Karpas-422 (cell line): ENCODE measurements at regions not wholly inside any gene's neighbourhood (a gene's known extent, or its start where the extent isn't known, plus 50 kb on each side); places are given as distances from the start of the nearest gene placed in this dataset.

Source experiments
- DNase-seq: peaks from one replicate; pipeline ENCODE4 v3.0.0-alpha.2; 2015
- H2AFZ ChIP-seq: fragments of 200-600 bp; sonication (generic); 2 replicates; pipeline ENCODE4 v1.6.1; 2014; ENCODE audit warnings: antibody characterized with exemption, low read length, mixed read lengths
- H3K27ac ChIP-seq: fragments of 200-600 bp; sonication (generic); 2 replicates; pipeline ENCODE4 v1.5.1; 2014; ENCODE audit warnings: mild to moderate bottlenecking, low read length, moderate library complexity
- H3K27me3 ChIP-seq: fragments of 200-600 bp; sonication (generic); 2 replicates; pipeline ENCODE4 v1.6.1; 2014; ENCODE audit warnings: low read length, mixed read lengths
- H3K36me3 ChIP-seq: fragments of 200-600 bp; sonication (generic); 2 replicates; pipeline ENCODE4 v1.6.1; 2014; ENCODE audit warnings: low read length, mixed read lengths; ENCODE audit not compliant: insufficient read depth
- H3K4me1 ChIP-seq: fragments of 200-600 bp; sonication (generic); 2 replicates; pipeline ENCODE4 v1.6.1; 2014; ENCODE audit warnings: mild to moderate bottlenecking, low read length, mixed read lengths
- H3K4me2 ChIP-seq: fragments of 200-600 bp; sonication (generic); 2 replicates; pipeline ENCODE4 v1.6.1; 2014; ENCODE audit warnings: low read length, low read depth, mild to moderate bottlenecking; ENCODE audit not compliant: poor library complexity, severe bottlenecking
- H3K4me3 ChIP-seq: fragments of 200-600 bp; sonication (generic); 2 replicates; pipeline ENCODE4 v1.5.1; 2014; ENCODE audit warnings: mild to moderate bottlenecking, antibody characterized with exemption, low read length, mixed read lengths
- H3K79me2 ChIP-seq: fragments of 200-600 bp; sonication (generic); 2 replicates; pipeline ENCODE4 v1.6.1; 2014; ENCODE audit warnings: mild to moderate bottlenecking, low read length, mixed read lengths
- H3K9ac ChIP-seq: fragments of 200-600 bp; sonication (generic); 2 replicates; pipeline ENCODE4 v1.6.0; 2014; ENCODE audit warnings: low read length
- H3K9me2 ChIP-seq: fragments of 200-600 bp; sonication (generic), shearing (Covaris generic); replicated peaks from 2 replicates; pipeline ENCODE4 v1.6.0; 2014; ENCODE audit warnings: mild to moderate bottlenecking, low read length, moderate library complexity; ENCODE audit not compliant: insufficient read depth
- H3K9me3 ChIP-seq: fragments of 300-700, 200-600 bp; sonication (generic); 2 replicates; pipeline ENCODE4 v1.6.1; 2014; ENCODE audit warnings: low read length, mixed read lengths
- H4K20me1 ChIP-seq: fragments of 200-600 bp; sonication (generic); 2 replicates; pipeline ENCODE4 v1.6.1; 2014; ENCODE audit warnings: mild to moderate bottlenecking, antibody characterized with exemption, low read length, low read depth; ENCODE audit not compliant: insufficient read depth

GRCh38 chr2:48253301-48253700 is 61.2 kb upstream of the FOXN2 start:
- Histone ChIP-seq H3K9ac (no peak overlapping the region), H3K4me1 (no peaks in the 10 kb centered on the region), H3K27ac (no peak overlapping the region), H2AFZ (no peak overlapping the region), H3K27me3 (no peaks in the 10 kb centered on the region), H3K9me3 (no peaks in the 10 kb centered on the region), H3K4me3 (no peak overlapping the region), H3K4me2 (no peak overlapping the region), H3K79me2 (no peaks in the 10 kb centered on the region), H3K36me3 (no peaks in the 10 kb centered on the region), H4K20me1 (no peaks in the 10 kb centered on the region), H3K9me2 (no peaks in the 10 kb centered on the region)
- no peak for DNase-seq

GRCh38 chr2:48254839-48255238 is 59.6 kb upstream of the FOXN2 start:
- H3K4me1 ChIP-seq = no peaks in the 10 kb centered on the region
- no peaks in the 10 kb centered on the region for H3K79me2 ChIP-seq
- H4K20me1 ChIP-seq = no peaks in the 10 kb centered on the region
- H3K36me3 ChIP-seq = no peaks in the 10 kb centered on the region
- H3K4me2 ChIP-seq = no peak overlapping the region
- no peaks in the 10 kb centered on the region for H3K9me2 ChIP-seq
- H2AFZ ChIP-seq = no peak overlapping the region
- H3K9ac ChIP-seq = no peak overlapping the region
- H3K27ac ChIP-seq = no peak overlapping the region
- H3K4me3 ChIP-seq = no peak overlapping the region
- H3K27me3 ChIP-seq = no peaks in the 10 kb centered on the region
- H3K9me3 ChIP-seq = no peaks in the 10 kb centered on the region
- no peak for DNase-seq

GRCh38 chr2:48257456-48257855 is 57.0 kb upstream of the FOXN2 start:
- H3K4me2 ChIP-seq = no peak overlapping the region
- no peak for DNase-seq
- no peaks in the 10 kb centered on the region for H3K36me3 ChIP-seq
- no peaks in the 10 kb centered on the region for H3K27me3 ChIP-seq
- H3K4me3 ChIP-seq = no peak overlapping the region
- no peak overlapping the region for H3K9ac ChIP-seq
- H4K20me1 ChIP-seq = no peaks in the 10 kb centered on the region
- no peak overlapping the region for H2AFZ ChIP-seq
- no peaks in the 10 kb centered on the region for H3K4me1 ChIP-seq
- H3K9me3 ChIP-seq = no peaks in the 10 kb centered on the region
- H3K9me2 ChIP-seq = no peaks in the 10 kb centered on the region
- H3K27ac ChIP-seq = no peak overlapping the region
- no peaks in the 10 kb centered on the region for H3K79me2 ChIP-seq

- Histone ChIP-seq H4K20me1 (no peaks in the 10 kb centered on the region), H3K4me3 (no peak overlapping the region), H3K27ac (no peak overlapping the region)
Measured at GRCh38 chr2:48258481-48259149, 55.9 kb upstream of the FOXN2 start.

GRCh38 chr2:48259811-48260210 is 54.7 kb upstream of the FOXN2 start:
- no peaks in the 10 kb centered on the region for H4K20me1 ChIP-seq
- no peaks in the 10 kb centered on the region for H3K36me3 ChIP-seq
- no peaks in the 10 kb centered on the region for H3K9me3 ChIP-seq
- H3K27me3 ChIP-seq = no peaks in the 10 kb centered on the region
- H3K79me2 ChIP-seq = no peaks in the 10 kb centered on the region
- no peaks in the 10 kb centered on the region for H3K4me1 ChIP-seq
- DNase-seq = no peak
- H3K9ac ChIP-seq = no peak overlapping the region
- H3K27ac ChIP-seq = no peak overlapping the region
- H3K4me2 ChIP-seq = no peak overlapping the region
- H3K4me3 ChIP-seq = no peak overlapping the region
- H3K9me2 ChIP-seq = no peaks in the 10 kb centered on the region
- no peak overlapping the region for H2AFZ ChIP-seq

More at GRCh38 chr2:48258481-48259149, 55.9 kb upstream of the FOXN2 start:
- Histone ChIP-seq H3K9ac (no peak overlapping the region), H3K36me3 (no peaks in the 10 kb centered on the region), H3K4me2 (no peak overlapping the region), H3K4me1 (no peaks in the 10 kb centered on the region), H3K9me2 (no peaks in the 10 kb centered on the region), H3K9me3 (no peaks in the 10 kb centered on the region), H3K79me2 (no peaks in the 10 kb centered on the region), H3K27me3 (no peaks in the 10 kb centered on the region), H2AFZ (no peak overlapping the region)
- no peak for DNase-seq

- Histone ChIP-seq H3K27me3 (no peaks in the 10 kb centered on the region), H3K9me3 (no peaks in the 10 kb centered on the region), H3K79me2 (no peaks in the 10 kb centered on the region), H3K27ac (no peak overlapping the region), H3K4me3 (no peak overlapping the region), H2AFZ (no peak overlapping the region), H3K4me2 (no peak overlapping the region), H3K4me1 (no peaks in the 10 kb centered on the region), H3K9ac (no peak overlapping the region), H3K9me2 (no peaks in the 10 kb centered on the region), H3K36me3 (no peaks in the 10 kb centered on the region), H4K20me1 (no peaks in the 10 kb centered on the region)
- DNase-seq = no peak
Measured at GRCh38 chr2:48264627-48265026, 49.9 kb upstream of the FOXN2 start.
